Putamen (tissue), 1 donor: ENCODE measurements at regions not wholly inside any gene's neighbourhood (a gene's known extent, or its start where the extent isn't known, plus 50 kb on each side); places are given as distances from the start of the nearest gene placed in this dataset.

Source experiments
- DNase-seq: peaks from one replicate; pipeline ENCODE4 v3.0.0-alpha.2; 2016; ENCODE audit warnings: low spot score

GRCh38 chr1:181390410-181391077 lies 92.8 kb upstream of the CACNA1E start:
- DNase-seq, result no peak

GRCh38 chr1:181391301-181391900 lies 91.9 kb upstream of the CACNA1E start:
- DNase-seq, result no peak

GRCh38 chr1:181392133-181392532 lies 91.2 kb upstream of the CACNA1E start:
- DNase-seq, result no peak

GRCh38 chr1:181392613-181393220 lies 90.6 kb upstream of the CACNA1E start:
- no peak for DNase-seq

GRCh38 chr1:181394766-181395165 lies 88.6 kb upstream of the CACNA1E start:
- DNase-seq, result no peak

GRCh38 chr1:181396171-181396670 lies 87.1 kb upstream of the CACNA1E start:
- DNase-seq, result no peak

- DNase-seq, result no peak
These were observed 86.5 kb upstream of the CACNA1E start for GRCh38 chr1:181396811-181397210.

- DNase-seq, result no peak
These were observed 85.5 kb upstream of the CACNA1E start for GRCh38 chr1:181397845-181398244.

- no peak for DNase-seq
These were observed 84.8 kb upstream of the CACNA1E start for GRCh38 chr1:181398544-181398943.

- no peak for DNase-seq
These were observed 77.7 kb upstream of the CACNA1E start for GRCh38 chr1:181405584-181405983.

GRCh38 chr1:181406989-181407388 lies 76.3 kb upstream of the CACNA1E start:
- DNase-seq, result no peak

- no peak for DNase-seq
These were observed 73.3 kb upstream of the CACNA1E start for GRCh38 chr1:181409981-181410380.

- no peak for DNase-seq
These were observed 70.6 kb upstream of the CACNA1E start for GRCh38 chr1:181412746-181413145.

- no peak for DNase-seq
These were observed 70.0 kb upstream of the CACNA1E start for GRCh38 chr1:181413195-181413815.

- no peak for DNase-seq
These were observed 69.5 kb upstream of the CACNA1E start for GRCh38 chr1:181413836-181414235.

GRCh38 chr1:181416268-181416860 lies 67.0 kb upstream of the CACNA1E start:
- DNase-seq, result no peak

- DNase-seq, result no peak
These were observed 65.4 kb upstream of the CACNA1E start for GRCh38 chr1:181417915-181418314.

GRCh38 chr1:181423301-181423918 lies 59.9 kb upstream of the CACNA1E start:
- DNase-seq, result peak; percentile 42

- DNase-seq, result peak; percentile 62
These were observed 58.4 kb upstream of the CACNA1E start for GRCh38 chr1:181424786-181425403.

- no peak for DNase-seq
These were observed 57.8 kb upstream of the CACNA1E start for GRCh38 chr1:181425566-181425965.

- no peak for DNase-seq
These were observed 53.9 kb upstream of the CACNA1E start for GRCh38 chr1:181429462-181429861.
